ENCODE measurements at regions not wholly inside any gene's neighbourhood (a gene's known extent, or its start where the extent isn't known, plus 50 kb on each side); places are given as distances from the start of the nearest gene placed in this dataset.
"Not testable (repeated sequence)": the region's sequence is repeated elsewhere in the genome, so short reads cannot be mapped to it uniquely, and the experiment has no call there.

GRCh38 chr7:114342431-114343179 lies 72.0 kb upstream of the FOXP2 start:
- TF ChIP-seq CTCF (IDR thresholded peaks at IDR 0.05; ENCODE audit: borderline replicate concordance, insufficient read depth, low read depth, low read length) = no peak
- no peak overlapping the region for H3K4me3 ChIP-seq (ENCODE audit: low read depth, low read length)

GRCh38 chr7:114341648-114342047 lies 73.0 kb upstream of the FOXP2 start:
- no peak overlapping the region for H3K4me3 ChIP-seq (ENCODE audit: low read depth, low read length)
- no peak for TF ChIP-seq CTCF (IDR thresholded peaks at IDR 0.05; ENCODE audit: borderline replicate concordance, insufficient read depth, low read depth, low read length)

- TF ChIP-seq CTCF (IDR thresholded peaks at IDR 0.05; ENCODE audit: borderline replicate concordance, insufficient read depth, low read depth, low read length) = no peak
- no peak overlapping the region for H3K4me3 ChIP-seq (ENCODE audit: low read depth, low read length)
Measured at GRCh38 chr7:114334989-114335388, 79.6 kb upstream of the FOXP2 start.

GRCh38 chr7:114329458-114329857 lies 85.2 kb upstream of the FOXP2 start:
- H3K4me3 ChIP-seq (ENCODE audit: low read depth, low read length) = not testable (repeated sequence)

GRCh38 chr7:114317450-114318098 lies 97.0 kb upstream of the FOXP2 start:
- TF ChIP-seq CTCF (IDR thresholded peaks at IDR 0.05; ENCODE audit: borderline replicate concordance, insufficient read depth, low read depth, low read length) = no peak

GRCh38 chr7:114312649-114313048 lies 102.0 kb upstream of the FOXP2 start:
- no peak for TF ChIP-seq CTCF (IDR thresholded peaks at IDR 0.05; ENCODE audit: borderline replicate concordance, insufficient read depth, low read depth, low read length)
- H3K4me3 ChIP-seq (ENCODE audit: low read depth, low read length) = no peak overlapping the region

More at GRCh38 chr7:114317450-114318098, 97.0 kb upstream of the FOXP2 start:
- no peak overlapping the region for H3K4me3 ChIP-seq (ENCODE audit: low read depth, low read length)

- H3K4me3 ChIP-seq (ENCODE audit: low read depth, low read length) = no peak overlapping the region
- no peak for TF ChIP-seq CTCF (IDR thresholded peaks at IDR 0.05; ENCODE audit: borderline replicate concordance, insufficient read depth, low read depth, low read length)
Measured at GRCh38 chr7:114310345-114311110, 104.1 kb upstream of the FOXP2 start.

All from GM12875 (cell line).